ENCODE measurements at regions not wholly inside any gene's neighbourhood (a gene's known extent, or its start where the extent isn't known, plus 50 kb on each side); places are given as distances from the start of the nearest gene placed in this dataset.

DNA sequence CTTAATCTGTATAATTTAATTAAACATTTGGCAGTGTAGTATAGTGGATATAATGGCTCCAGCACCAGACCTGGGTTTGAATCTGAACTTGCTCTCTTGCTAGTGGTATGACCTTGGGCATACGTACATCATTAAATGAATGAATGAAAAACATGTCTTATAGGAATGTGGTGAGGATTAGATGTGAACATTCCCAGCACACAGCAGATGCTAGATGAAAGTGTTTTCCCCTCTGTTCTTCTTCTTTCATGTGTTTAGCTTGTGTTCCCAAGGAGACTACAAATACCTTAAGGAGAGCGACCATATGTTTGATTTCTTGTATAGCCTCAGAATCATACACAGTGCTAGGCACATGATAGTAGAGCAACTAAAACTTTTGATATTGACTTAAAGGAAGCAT, 56.5 kb downstream of the CT47B1 start:
- TF ChIP-seq, protein P1, sequence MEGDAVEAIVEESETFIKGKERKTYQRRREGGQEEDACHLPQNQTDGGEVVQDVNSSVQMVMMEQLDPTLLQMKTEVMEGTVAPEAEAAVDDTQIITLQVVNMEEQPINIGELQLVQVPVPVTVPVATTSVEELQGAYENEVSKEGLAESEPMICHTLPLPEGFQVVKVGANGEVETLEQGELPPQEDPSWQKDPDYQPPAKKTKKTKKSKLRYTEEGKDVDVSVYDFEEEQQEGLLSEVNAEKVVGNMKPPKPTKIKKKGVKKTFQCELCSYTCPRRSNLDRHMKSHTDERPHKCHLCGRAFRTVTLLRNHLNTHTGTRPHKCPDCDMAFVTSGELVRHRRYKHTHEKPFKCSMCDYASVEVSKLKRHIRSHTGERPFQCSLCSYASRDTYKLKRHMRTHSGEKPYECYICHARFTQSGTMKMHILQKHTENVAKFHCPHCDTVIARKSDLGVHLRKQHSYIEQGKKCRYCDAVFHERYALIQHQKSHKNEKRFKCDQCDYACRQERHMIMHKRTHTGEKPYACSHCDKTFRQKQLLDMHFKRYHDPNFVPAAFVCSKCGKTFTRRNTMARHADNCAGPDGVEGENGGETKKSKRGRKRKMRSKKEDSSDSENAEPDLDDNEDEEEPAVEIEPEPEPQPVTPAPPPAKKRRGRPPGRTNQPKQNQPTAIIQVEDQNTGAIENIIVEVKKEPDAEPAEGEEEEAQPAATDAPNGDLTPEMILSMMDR (IDR thresholded peaks at IDR 0.05; ENCODE audit: control insufficient read depth, insufficient read depth, low read depth, low read length, missing control alignments) = no peak
- H3K4me3 ChIP-seq (ENCODE audit: control insufficient read depth, low read depth, low read length) = no peak overlapping the region
- DNase-seq (ENCODE audit: low read depth) = no peak

DNA sequence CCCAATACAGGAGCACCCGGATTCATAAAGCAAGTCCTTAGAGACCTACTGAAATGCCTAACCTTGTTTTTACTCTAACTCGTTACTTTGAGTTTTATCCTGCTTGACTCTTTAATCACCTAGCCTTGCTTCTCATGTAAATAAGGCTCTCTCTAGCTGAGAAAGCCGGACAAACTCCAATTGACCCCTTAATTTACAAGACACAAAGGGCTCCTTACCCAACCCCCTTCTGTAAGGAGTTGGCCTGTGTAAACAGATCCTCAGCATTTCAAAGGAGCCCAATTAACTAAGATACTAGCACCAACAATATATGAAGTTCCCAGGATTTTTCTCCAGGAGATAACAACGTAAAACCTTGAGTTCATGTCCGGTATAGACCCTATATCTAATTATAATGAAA, 61.7 kb downstream of the CT47B1 start:
- TF ChIP-seq, protein P1 (IDR thresholded peaks at IDR 0.05; ENCODE audit: control insufficient read depth, insufficient read depth, low read depth, low read length, missing control alignments) = no peak
- H3K4me3 ChIP-seq (ENCODE audit: control insufficient read depth, low read depth, low read length) = no peak overlapping the region
- DNase-seq (ENCODE audit: low read depth) = no peak

DNA sequence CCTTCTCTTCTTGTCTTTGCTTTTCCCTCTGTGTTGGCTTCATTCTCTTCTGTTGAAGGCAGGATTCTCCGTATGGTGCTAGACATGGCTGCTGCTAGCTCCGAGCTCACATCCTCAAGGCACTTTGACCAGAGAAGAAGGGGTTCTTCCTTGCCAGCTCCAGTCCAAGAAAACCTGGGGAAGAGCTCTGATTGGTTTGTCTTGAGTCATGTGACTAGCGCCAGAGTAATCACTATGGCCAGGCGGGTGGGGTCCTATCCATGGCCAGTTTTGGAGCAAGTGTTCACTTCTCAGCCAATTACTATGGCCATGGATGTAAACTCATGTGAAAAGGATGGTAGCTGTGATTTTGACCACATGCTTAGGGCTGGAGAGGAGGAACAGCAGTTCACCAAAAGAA, 74.2 kb downstream of the CT47B1 start:
- TF ChIP-seq, protein P1 (IDR thresholded peaks at IDR 0.05; ENCODE audit: control insufficient read depth, insufficient read depth, low read depth, low read length, missing control alignments) = no peak
- no peak overlapping the region for H3K4me3 ChIP-seq (ENCODE audit: control insufficient read depth, low read depth, low read length)

DNA sequence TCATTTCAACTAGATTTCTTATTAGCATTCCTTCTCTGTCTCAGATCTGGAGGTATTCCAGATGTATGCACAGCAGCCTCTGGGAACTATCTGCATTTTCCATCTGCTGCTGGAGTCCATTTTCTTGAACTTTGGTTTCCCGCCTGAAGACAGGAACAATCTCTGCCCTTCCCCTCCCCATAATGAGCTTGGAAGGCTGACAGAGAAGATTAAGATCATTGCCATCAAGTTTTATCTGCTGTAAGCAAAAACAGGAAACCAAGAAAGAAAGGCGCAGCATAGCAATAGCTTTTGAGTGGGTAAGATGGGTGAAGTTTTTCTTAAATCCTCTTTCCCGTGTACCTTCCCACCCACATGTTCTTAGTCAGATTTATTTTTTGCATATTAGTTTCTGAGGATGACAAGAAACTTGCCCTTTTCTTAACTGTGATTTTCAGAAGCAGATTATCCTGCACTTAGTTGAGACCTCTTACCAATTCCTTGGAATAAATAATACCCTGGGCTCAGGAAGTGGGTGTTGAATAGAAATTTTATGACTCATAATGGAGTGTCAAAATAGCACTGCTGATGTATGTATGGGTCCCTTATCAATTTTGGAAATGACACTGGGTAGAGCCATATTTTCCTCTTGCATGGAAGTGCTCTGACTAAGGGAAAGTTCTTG, 78.3 kb downstream of the CT47B1 start:
- TF ChIP-seq, protein P1 (IDR thresholded peaks at IDR 0.05; ENCODE audit: control insufficient read depth, insufficient read depth, low read depth, low read length, missing control alignments) = no peak
- no peak overlapping the region for H3K4me3 ChIP-seq (ENCODE audit: control insufficient read depth, low read depth, low read length)
- DNase-seq (ENCODE audit: low read depth) = no peak

More for the DNA sequence above, 74.2 kb downstream of the CT47B1 start:
- DNase-seq (ENCODE audit: low read depth) = no peak

DNA sequence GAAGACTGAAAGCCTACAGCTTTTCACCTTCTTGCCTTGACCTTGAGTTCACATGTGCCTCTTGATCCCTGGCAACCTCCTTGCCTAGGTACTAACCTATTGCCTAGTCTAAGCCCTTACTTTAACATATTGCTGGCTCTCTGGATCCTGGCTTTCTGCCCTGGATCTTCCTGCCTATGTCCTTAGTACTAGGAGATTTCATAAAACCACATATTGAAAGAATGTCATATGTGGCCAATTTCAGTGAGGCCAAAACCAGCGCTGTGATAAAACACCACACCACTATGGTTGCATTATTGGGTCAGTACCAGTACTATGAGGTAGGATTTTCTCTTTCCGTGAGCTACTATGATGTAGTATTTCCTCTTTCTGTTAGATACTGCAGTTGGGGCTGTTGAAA, 80.4 kb downstream of the CT47B1 start:
- TF ChIP-seq, protein P1 (IDR thresholded peaks at IDR 0.05; ENCODE audit: control insufficient read depth, insufficient read depth, low read depth, low read length, missing control alignments) = no peak
- no peak overlapping the region for H3K4me3 ChIP-seq (ENCODE audit: control insufficient read depth, low read depth, low read length)
- no peak for DNase-seq (ENCODE audit: low read depth)

DNA sequence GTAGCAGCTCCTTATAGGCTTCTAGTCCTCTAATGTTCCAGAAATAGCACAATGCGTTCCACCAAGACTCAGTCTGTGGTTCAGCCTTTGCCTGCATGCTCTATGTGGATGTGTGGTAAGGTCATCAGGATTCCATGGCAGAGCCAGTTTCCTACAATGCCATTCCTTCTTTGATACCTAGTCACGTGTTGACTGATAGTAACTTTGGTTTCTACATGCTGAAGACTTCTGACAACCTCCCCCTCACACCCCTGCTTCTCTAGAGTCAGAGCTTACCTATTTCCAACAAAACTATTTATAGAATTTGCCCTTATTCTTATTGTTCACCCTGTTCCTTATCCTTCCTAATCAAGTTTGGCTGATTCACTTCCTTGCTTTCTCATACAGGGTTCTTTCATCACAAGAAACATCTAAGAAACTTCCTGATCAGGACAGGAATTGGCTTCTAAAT, 81.1 kb downstream of the CT47B1 start:
- no peak overlapping the region for H3K4me3 ChIP-seq (ENCODE audit: control insufficient read depth, low read depth, low read length)
- TF ChIP-seq, protein P1 (IDR thresholded peaks at IDR 0.05; ENCODE audit: control insufficient read depth, insufficient read depth, low read depth, low read length, missing control alignments) = no peak
- no peak for DNase-seq (ENCODE audit: low read depth)
